BJ (cell line): ENCODE measurements at regions not wholly inside any gene's neighbourhood (a gene's known extent, or its start where the extent isn't known, plus 50 kb on each side); places are given as distances from the start of the nearest gene placed in this dataset.

ENCODE experiments used
- CTCF ChIA-PET: fragments of 350-600 bp; formaldehyde crosslinking; extraction: SDS; loops from one replicate; lab custom pipeline; 2021; ENCODE audit warnings: antibody characterized with exemption, inconsistent platforms; lab: Yijun Ruan, JAX
- POLR2A ChIA-PET: fragments of 300-600 bp; sonication (Branson Sonifier 250); formaldehyde crosslinking; extraction: SDS; loops from one replicate; lab custom pipeline; 2021; ENCODE audit warnings: antibody characterized with exemption; lab: Charles Lee
- DNase-seq: peaks from one replicate; pipeline ENCODE4 v3.0.0-alpha.2; 2011; ENCODE audit warnings: low read depth
- H3K27me3 ChIP-seq: 2 replicates; pipeline ENCODE4 v1.6.0; 2011; ENCODE audit warnings: low read length; ENCODE audit not compliant: control insufficient read depth, insufficient read depth
- H3K36me3 ChIP-seq: 2 replicates; pipeline ENCODE4 v1.5.1; 2011; ENCODE audit warnings: low read length; ENCODE audit not compliant: control insufficient read depth, insufficient read depth
- H3K4me3 ChIP-seq: 2 replicates; pipeline ENCODE4 v1.5.1; 2011; ENCODE audit warnings: low read depth, mild to moderate bottlenecking, control low read depth, low read length
- TF ChIP-seq, protein P1 (sequence below): IDR thresholded peaks from 2 replicates; pipeline ENCODE4 v1.5.1; 2011; ENCODE audit warnings: low read depth, mild to moderate bottlenecking, control low read depth, inconsistent platforms, low read length, moderate library complexity; ENCODE audit not compliant: insufficient read depth

DNA sequence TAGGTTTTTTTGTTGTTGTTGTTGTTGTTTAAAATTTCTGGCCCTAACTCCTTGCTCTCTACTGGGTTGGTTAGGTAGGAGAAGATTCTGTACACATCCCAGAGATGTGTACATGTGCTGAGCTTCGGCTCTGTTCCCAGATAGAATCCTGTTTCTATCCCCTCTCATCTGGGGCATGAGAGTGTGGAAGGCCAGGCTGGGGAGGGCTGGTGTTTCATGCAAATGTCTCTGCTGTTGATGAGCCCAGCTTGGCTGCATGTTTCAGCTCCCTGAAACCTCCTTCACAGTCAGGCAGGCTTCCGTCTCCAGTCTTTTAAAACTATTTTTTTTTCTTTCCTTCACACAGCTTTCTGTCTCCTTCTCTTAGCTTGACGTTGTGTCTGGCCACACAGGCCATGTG lies 526.9 kb upstream of the KLF4 start:
- POLR2A ChIA-PET = interaction anchor here (0.7 kb wide), 1 partner anchor 9 kb away, joined by 3 read pairs; no protein-coding TSS in a partner anchor
- H3K27me3 ChIP-seq = no peaks in the 10 kb centered on the region
- H3K4me3 ChIP-seq = no peak overlapping the region
- DNase-seq = no peak
- H3K36me3 ChIP-seq = no peaks in the 10 kb centered on the region
- TF ChIP-seq, protein P1, sequence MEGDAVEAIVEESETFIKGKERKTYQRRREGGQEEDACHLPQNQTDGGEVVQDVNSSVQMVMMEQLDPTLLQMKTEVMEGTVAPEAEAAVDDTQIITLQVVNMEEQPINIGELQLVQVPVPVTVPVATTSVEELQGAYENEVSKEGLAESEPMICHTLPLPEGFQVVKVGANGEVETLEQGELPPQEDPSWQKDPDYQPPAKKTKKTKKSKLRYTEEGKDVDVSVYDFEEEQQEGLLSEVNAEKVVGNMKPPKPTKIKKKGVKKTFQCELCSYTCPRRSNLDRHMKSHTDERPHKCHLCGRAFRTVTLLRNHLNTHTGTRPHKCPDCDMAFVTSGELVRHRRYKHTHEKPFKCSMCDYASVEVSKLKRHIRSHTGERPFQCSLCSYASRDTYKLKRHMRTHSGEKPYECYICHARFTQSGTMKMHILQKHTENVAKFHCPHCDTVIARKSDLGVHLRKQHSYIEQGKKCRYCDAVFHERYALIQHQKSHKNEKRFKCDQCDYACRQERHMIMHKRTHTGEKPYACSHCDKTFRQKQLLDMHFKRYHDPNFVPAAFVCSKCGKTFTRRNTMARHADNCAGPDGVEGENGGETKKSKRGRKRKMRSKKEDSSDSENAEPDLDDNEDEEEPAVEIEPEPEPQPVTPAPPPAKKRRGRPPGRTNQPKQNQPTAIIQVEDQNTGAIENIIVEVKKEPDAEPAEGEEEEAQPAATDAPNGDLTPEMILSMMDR = no peak
- CTCF ChIA-PET = no interaction called here

DNA sequence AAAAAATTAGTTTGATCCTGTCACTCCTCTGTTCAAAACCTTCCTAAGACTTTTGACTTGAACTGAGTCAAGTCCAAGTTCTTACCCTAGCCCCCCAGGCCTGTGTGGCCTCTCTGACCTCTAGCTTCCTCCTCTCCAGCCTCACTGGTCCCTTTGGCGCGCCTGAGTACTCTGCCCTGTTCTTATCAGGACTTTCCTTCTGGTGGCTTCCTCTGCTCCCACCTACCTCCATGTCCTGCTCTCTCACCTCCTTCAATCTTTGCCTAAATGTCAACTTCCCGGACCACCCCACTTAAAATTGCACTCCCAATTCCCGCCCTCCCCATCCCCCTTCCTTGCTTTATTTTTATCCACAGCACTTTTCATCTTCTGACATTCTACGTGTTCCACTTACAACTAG lies 526.1 kb upstream of the KLF4 start:
- Histone ChIP-seq H3K36me3 (no peaks in the 10 kb centered on the region), H3K4me3 (no peak overlapping the region), H3K27me3 (no peaks in the 10 kb centered on the region)
- ChIA-PET POLR2A (interaction anchor here (0.7 kb wide), 1 partner anchor 8 kb away, joined by 3 read pairs; no protein-coding TSS in a partner anchor), CTCF (no interaction called here)
- no peak for DNase-seq
- TF ChIP-seq, protein P1 = no peak

DNA sequence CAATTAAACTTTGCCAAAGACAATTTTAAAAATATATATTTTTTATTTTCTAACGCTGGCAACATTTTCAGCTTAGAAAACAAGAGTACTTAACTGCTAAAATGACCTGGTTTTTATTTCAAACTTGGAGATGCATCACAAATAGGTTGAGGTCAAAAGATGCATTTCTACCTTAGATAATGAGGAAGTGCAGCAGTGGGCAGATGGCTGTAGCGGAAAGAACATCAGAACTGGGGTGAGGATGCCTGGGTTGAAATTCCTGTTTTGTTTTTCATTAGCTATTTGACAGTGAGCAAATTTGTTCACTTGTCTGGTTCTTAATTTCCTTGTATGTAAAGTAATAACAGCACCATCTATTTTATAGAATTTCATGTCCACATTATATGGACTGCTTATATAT lies 524.8 kb upstream of the KLF4 start:
- H3K36me3 ChIP-seq = no peaks in the 10 kb centered on the region
- CTCF ChIA-PET = no interaction called here
- H3K4me3 ChIP-seq = no peak overlapping the region
- no peaks in the 10 kb centered on the region for H3K27me3 ChIP-seq
- POLR2A ChIA-PET = no interaction called here
- TF ChIP-seq, protein P1 = no peak
- DNase-seq = no peak

DNA sequence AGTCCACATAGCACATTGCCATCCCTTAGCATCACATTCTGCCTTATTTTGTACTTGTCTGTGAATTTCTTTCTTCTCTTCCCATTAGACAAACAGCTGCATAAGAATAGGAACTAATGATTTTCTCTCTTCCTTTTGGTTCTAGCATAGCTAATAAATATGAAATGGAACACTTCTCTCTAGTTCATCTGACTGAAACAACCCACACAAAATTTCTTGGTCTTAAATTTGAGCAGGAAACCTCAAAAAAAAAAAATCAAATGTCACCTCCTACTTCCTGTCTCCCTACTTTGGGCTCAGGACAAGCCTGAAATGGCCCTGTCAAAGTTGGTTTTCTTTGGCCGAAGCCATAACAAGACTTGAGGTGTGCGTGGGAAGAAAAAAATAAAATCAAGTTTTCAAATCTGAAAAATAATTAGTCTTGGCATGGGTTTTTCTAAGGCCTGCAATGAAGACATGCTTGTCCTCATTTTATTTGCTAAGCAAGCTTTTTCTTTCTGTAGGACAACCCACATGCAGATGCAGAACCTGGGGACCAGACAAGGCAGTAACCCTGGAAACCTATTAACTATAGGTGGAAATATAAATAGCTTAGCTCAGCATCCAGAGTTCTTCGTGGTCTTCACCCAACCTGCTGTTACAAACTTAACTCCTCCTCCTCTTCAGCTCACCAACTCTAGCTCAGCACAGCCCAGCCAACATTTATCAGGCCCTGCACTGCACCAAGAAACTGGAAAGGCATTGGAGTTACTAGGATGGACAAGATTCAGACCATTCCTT lies 523.5 kb upstream of the KLF4 start:
- H3K4me3 ChIP-seq = no peak overlapping the region
- H3K27me3 ChIP-seq = no peaks in the 10 kb centered on the region
- CTCF ChIA-PET = interaction anchor here (0.9 kb wide), 1 partner anchor 8 kb away, joined by 3 read pairs; no protein-coding TSS in a partner anchor
- POLR2A ChIA-PET = no interaction called here
- no peak for DNase-seq
- no peaks in the 10 kb centered on the region for H3K36me3 ChIP-seq
- TF ChIP-seq, protein P1 = no peak

DNA sequence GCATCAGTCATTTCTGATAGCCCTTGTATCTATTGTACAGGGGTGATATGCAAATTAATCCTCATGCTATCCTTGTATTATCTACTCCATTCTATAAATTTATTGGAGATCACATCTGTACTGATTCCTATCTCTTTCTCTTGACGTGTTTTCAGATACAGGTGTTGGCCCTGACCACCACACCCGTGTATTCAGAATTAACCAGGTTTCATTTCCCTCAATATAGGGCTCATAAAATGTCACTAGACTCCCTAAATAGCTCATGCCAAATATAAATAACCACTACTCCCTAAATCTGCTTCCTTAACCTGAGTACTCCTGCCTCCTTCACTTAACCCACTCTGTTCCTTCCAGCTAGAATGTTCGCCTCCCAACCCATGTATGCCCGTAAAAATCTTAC lies 522.8 kb upstream of the KLF4 start:
- H3K27me3 ChIP-seq = no peaks in the 10 kb centered on the region
- no peak overlapping the region for H3K4me3 ChIP-seq
- TF ChIP-seq, protein P1 = no peak
- POLR2A ChIA-PET = no interaction called here
- no peaks in the 10 kb centered on the region for H3K36me3 ChIP-seq
- no peak for DNase-seq
- CTCF ChIA-PET = interaction anchor here (0.9 kb wide), 1 partner anchor 9 kb away, joined by 3 read pairs; no protein-coding TSS in a partner anchor
